PC-3 (cell line): ENCODE measurements at regions not wholly inside any gene's neighbourhood (a gene's known extent, or its start where the extent isn't known, plus 50 kb on each side); places are given as distances from the start of the nearest gene placed in this dataset.
A peak's percentile ranks its signal among the peaks of the same experiment; 100 is the strongest.

Experiments used
- ATAC-seq: fragments of 200-7000 bp; cut with Tn5 transposase; 2 replicates; pipeline ENCODE4 v1.9.1; 2020; ENCODE audit warnings: mild to moderate bottlenecking, moderate library complexity
- BruUV-seq: library from RNA; stranded (reverse); fragments of 400-500 nt; replicated peaks from 2 replicates; lab custom pipeline; 2021; lab: Mats Ljungman, UMichigan
- CTCF ChIA-PET: fragments of 300-600 bp; sonication (Branson Sonifier 250); formaldehyde crosslinking; loops from one replicate; lab custom pipeline; 2022; ENCODE audit warnings: antibody characterized with exemption; lab: Charles Lee
- POLR2A ChIA-PET: fragments of 300-600 bp; sonication (Branson Sonifier 250); formaldehyde crosslinking; loops from one replicate; lab custom pipeline; 2022; ENCODE audit warnings: antibody characterized with exemption; ENCODE audit not compliant: unreplicated experiment; lab: Charles Lee
- DNase-seq: peaks from one replicate; pipeline ENCODE4 v3.0.0-alpha.2; 2015
- H2AFZ ChIP-seq: fragments of 300-600 bp; sonication (generic); 2 replicates; pipeline ENCODE4 v1.6.0; 2016; ENCODE audit warnings: antibody characterized with exemption, low read length
- H3F3A ChIP-seq: fragments of 300-600 bp; sonication (generic); one replicate; pipeline ENCODE4 v1.6.0; 2017; ENCODE audit warnings: antibody characterized with exemption, low read length, control low read depth, mild to moderate bottlenecking; ENCODE audit not compliant: unreplicated experiment
- H3K27ac ChIP-seq: fragments of 300-600 bp; sonication (generic); 2 replicates; pipeline ENCODE4 v1.5.1; 2016; ENCODE audit warnings: mild to moderate bottlenecking, low read length
- H3K27me3 ChIP-seq: fragments of 300-600 bp; sonication (generic); 2 replicates; pipeline ENCODE4 v1.6.1; 2016; ENCODE audit warnings: low read length, mixed read lengths
- H3K36me3 ChIP-seq: fragments of 300-600 bp; sonication (generic); 2 replicates; pipeline ENCODE4 v1.6.1; 2016; ENCODE audit warnings: low read depth, mixed run types, low read length, mixed read lengths
- H3K4me1 ChIP-seq: fragments of 300-600 bp; sonication (generic); 2 replicates; pipeline ENCODE4 v1.5.1; 2016; ENCODE audit warnings: low read length; ENCODE audit not compliant: insufficient read depth
- H3K4me2 ChIP-seq: fragments of 300-600 bp; sonication (generic); 2 replicates; pipeline ENCODE4 v1.6.0; 2016; ENCODE audit warnings: low read length
- H3K4me3 ChIP-seq: fragments of 300-600 bp; sonication (generic); 2 replicates; pipeline ENCODE4 v1.5.1; 2016; ENCODE audit warnings: mild to moderate bottlenecking, low read length, mixed read lengths
- H3K79me2 ChIP-seq: fragments of 300-600 bp; sonication (generic); 2 replicates; pipeline ENCODE4 v1.6.1; 2017; ENCODE audit warnings: low read length, mixed read lengths
- H3K9ac ChIP-seq: fragments of 300-600 bp; sonication (generic); 2 replicates; pipeline ENCODE4 v1.6.0; 2016; ENCODE audit warnings: mild to moderate bottlenecking, low read length
- H3K9me2 ChIP-seq: fragments of 300-600 bp; sonication (generic); replicated peaks from 2 replicates; pipeline ENCODE4 v1.6.1; 2016; ENCODE audit warnings: mixed run types, low read length, mixed read lengths
- H3K9me3 ChIP-seq: fragments of 300-600 bp; sonication (generic); 2 replicates; pipeline ENCODE4 v1.6.1; 2016; ENCODE audit warnings: low read length, mixed read lengths
- H4K20me1 ChIP-seq: fragments of 300-600 bp; sonication (generic); 2 replicates; pipeline ENCODE4 v1.6.1; 2016; ENCODE audit warnings: low read length, mixed read lengths
- CTCF ChIP-seq: fragments of 300-600 bp; sonication (generic); conservative IDR thresholded peaks from 2 replicates; pipeline ENCODE4 v1.5.1; 2017; ENCODE audit warnings: antibody characterized with exemption, low read depth, mild to moderate bottlenecking, low read length
- EZH2 ChIP-seq: fragments of 300-600 bp; sonication (generic); IDR thresholded peaks from one replicate; pipeline ENCODE4 v1.6.1; 2017; ENCODE audit warnings: antibody characterized with exemption, mild to moderate bottlenecking, low read length; ENCODE audit not compliant: unreplicated experiment
- EZH2phosphoT487 ChIP-seq: fragments of 300-600 bp; sonication (generic); IDR thresholded peaks from 2 replicates; pipeline ENCODE4 v1.6.1; 2018; ENCODE audit warnings: mild to moderate bottlenecking, antibody characterized with exemption, low read length, borderline replicate concordance
- intact Hi-C: fragments of 100-400 bp; cut with micrococcal nuclease; formaldehyde crosslinking; loops from 2 replicates; pipeline ENCODE4 v1.9.0; 2023

- H3K36me3 ChIP-seq: no peaks in the 10 kb centered on the region
- H4K20me1 ChIP-seq: no peaks in the 10 kb centered on the region
- no peak overlapping the region for H3K9ac ChIP-seq
- H2AFZ ChIP-seq: no peak overlapping the region
- intact Hi-C loops: no loop called here
- no TSS peak for BruUV-seq
- no peak overlapping the region for H3K27ac ChIP-seq
- H3K4me1 ChIP-seq: peaks cover 13% of the 10 kb centered on the region
- ATAC-seq: peak; percentile 31; the same call in 1 of the 2 replicates
- peak overlapping the region; percentile 50; the same call in 1 of the 2 replicates for H3K4me2 ChIP-seq
- H3K27me3 ChIP-seq: peaks cover 3% of the 10 kb centered on the region
- no peaks in the 10 kb centered on the region for H3K9me2 ChIP-seq
- H3K79me2 ChIP-seq: no peaks in the 10 kb centered on the region
- no peaks in the 10 kb centered on the region for H3F3A ChIP-seq
- ChIA-PET POLR2A (no interaction called here), CTCF (no interaction called here)
- H3K4me3 ChIP-seq: no peak overlapping the region
- no peak for TF ChIP-seq EZH2
- DNase-seq: peak; percentile 79
- H3K9me3 ChIP-seq: no peaks in the 10 kb centered on the region
Measured at GRCh38 chr4:11228530-11228929, 200.2 kb downstream of the HS3ST1 start.

GRCh38 chr4:11223311-11223710 lies 205.4 kb downstream of the HS3ST1 start:
- Histone ChIP-seq H3K9me2 (no peaks in the 10 kb centered on the region), H3K79me2 (no peaks in the 10 kb centered on the region), H3K36me3 (no peaks in the 10 kb centered on the region), H3K4me3 (no peak overlapping the region), H3K27me3 (peaks cover 3% of the 10 kb centered on the region; the same call in 1 of the 2 replicates), H3K9me3 (no peaks in the 10 kb centered on the region), H3K9ac (no peak overlapping the region), H3K27ac (no peak overlapping the region), H3K4me1 (peaks cover 3% of the 10 kb centered on the region; the same call in 1 of the 2 replicates), H2AFZ (no peak overlapping the region), H3F3A (no peaks in the 10 kb centered on the region), H3K4me2 (no peak overlapping the region), H4K20me1 (no peaks in the 10 kb centered on the region)
- CTCF ChIA-PET: no interaction called here
- TF ChIP-seq CTCF: no peak
- no peak for TF ChIP-seq EZH2
- TF ChIP-seq EZH2phosphoT487: no peak
- no peak for ATAC-seq
- DNase-seq: no peak
- intact Hi-C loops: no loop called here
- no TSS peak for BruUV-seq
- POLR2A ChIA-PET: no interaction called here

- no peaks in the 10 kb centered on the region for H3K36me3 ChIP-seq
- H3K4me1 ChIP-seq: no peaks in the 10 kb centered on the region
- no peak overlapping the region for H3K4me2 ChIP-seq
- H2AFZ ChIP-seq: no peak overlapping the region
- no peaks in the 10 kb centered on the region for H3K79me2 ChIP-seq
- no peak for ATAC-seq
- POLR2A ChIA-PET: no interaction called here
- H4K20me1 ChIP-seq: no peaks in the 10 kb centered on the region
- no peak overlapping the region for H3K27ac ChIP-seq
- H3K27me3 ChIP-seq: no peaks in the 10 kb centered on the region
- no peaks in the 10 kb centered on the region for H3K9me2 ChIP-seq
- intact Hi-C loops: no loop called here
- no peaks in the 10 kb centered on the region for H3F3A ChIP-seq
- no peak for DNase-seq
- BruUV-seq: no TSS peak
- H3K4me3 ChIP-seq: no peak overlapping the region
- no peak for TF ChIP-seq CTCF
- no peak for TF ChIP-seq EZH2phosphoT487
- no peak for TF ChIP-seq EZH2
- no peak overlapping the region for H3K9ac ChIP-seq
- CTCF ChIA-PET: no interaction called here
- no peaks in the 10 kb centered on the region for H3K9me3 ChIP-seq
Measured at GRCh38 chr4:11218692-11219091, 210.0 kb downstream of the HS3ST1 start.
